ENCODE measurements at regions not wholly inside any gene's neighbourhood (a gene's known extent, or its start where the extent isn't known, plus 50 kb on each side); places are given as distances from the start of the nearest gene placed in this dataset.
A peak's percentile ranks its signal among the peaks of the same experiment; 100 is the strongest.

DNA sequence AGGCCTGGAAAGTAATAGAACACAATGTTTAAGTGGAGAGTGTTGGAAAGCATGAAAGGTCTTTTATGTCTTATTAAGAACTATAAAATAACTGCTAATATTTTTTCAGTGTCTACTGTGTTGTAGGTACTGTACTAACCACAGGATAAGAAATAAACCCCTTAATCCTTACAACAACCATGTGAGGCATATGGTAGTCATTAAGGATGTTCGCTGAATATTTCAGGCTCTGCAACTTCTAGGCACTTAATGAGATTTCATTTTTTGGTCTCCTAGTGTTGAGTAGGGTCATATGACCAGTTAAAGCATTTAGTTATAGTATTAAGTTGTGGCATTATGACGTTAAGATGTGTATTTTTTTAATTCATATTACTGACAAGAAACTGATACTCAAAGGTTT lies 346.6 kb upstream of the KCNH7 start:
- no peak overlapping the region for H2AFZ ChIP-seq (ENCODE audit: low read length)
- TF ChIP-seq, protein P1, sequence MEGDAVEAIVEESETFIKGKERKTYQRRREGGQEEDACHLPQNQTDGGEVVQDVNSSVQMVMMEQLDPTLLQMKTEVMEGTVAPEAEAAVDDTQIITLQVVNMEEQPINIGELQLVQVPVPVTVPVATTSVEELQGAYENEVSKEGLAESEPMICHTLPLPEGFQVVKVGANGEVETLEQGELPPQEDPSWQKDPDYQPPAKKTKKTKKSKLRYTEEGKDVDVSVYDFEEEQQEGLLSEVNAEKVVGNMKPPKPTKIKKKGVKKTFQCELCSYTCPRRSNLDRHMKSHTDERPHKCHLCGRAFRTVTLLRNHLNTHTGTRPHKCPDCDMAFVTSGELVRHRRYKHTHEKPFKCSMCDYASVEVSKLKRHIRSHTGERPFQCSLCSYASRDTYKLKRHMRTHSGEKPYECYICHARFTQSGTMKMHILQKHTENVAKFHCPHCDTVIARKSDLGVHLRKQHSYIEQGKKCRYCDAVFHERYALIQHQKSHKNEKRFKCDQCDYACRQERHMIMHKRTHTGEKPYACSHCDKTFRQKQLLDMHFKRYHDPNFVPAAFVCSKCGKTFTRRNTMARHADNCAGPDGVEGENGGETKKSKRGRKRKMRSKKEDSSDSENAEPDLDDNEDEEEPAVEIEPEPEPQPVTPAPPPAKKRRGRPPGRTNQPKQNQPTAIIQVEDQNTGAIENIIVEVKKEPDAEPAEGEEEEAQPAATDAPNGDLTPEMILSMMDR (conservative IDR thresholded peaks at IDR 0.05; ENCODE audit: low read length) = no peak
- no peak for TF ChIP-seq EZH2phosphoT487 (IDR thresholded peaks at IDR 0.05; ENCODE audit: borderline replicate concordance)

DNA sequence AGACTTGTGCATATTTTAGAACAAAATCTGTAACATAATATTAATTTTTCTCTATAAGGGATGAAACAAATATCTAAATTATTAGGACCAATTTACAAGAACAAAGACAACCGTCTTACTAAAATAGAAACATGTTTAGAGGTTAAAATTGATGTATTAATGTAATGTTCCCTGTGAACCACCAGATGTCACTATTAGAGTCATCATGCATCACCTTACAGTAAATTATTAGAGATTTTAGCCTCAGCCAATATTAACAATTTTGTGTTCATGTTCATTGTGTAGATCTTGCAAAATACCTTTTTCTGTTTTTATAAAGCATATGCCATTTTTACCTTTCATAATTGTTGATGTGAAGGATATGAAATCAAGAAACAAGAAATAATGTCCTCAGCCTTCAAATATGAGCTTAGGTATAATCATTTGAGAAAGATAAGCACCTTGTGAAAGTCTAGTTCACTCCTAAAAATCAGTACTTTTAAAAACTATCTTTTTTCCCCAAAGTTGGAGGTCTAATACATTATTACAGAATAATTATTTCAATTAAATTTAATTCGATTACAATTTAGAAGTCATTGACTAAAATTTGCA lies 344.3 kb upstream of the KCNH7 start:
- Histone ChIP-seq H3K9me3 (ENCODE audit: insufficient read depth, low read depth, low read length) (no peaks in the 10 kb centered on the region), H4K20me1 (ENCODE audit: insufficient read depth, low read length, poor library complexity, severe bottlenecking) (no peaks in the 10 kb centered on the region), H3K9ac (ENCODE audit: low read depth, low read length, poor library complexity, severe bottlenecking) (no peak overlapping the region), H2AFZ (ENCODE audit: low read length) (no peak overlapping the region), H3K4me2 (ENCODE audit: low read depth, low read length, poor library complexity, severe bottlenecking) (no peak overlapping the region), H3F3A (ENCODE audit: low read depth) (no peaks in the 10 kb centered on the region), H3K79me2 (ENCODE audit: insufficient read depth, low read length) (no peaks in the 10 kb centered on the region), H3K9me2 (replicated peaks; ENCODE audit: low read depth, low read length) (no peaks in the 10 kb centered on the region), H3K4me1 (ENCODE audit: insufficient read depth, low read length, poor library complexity, severe bottlenecking) (no peaks in the 10 kb centered on the region), H3K36me3 (ENCODE audit: insufficient read depth, low read length) (no peaks in the 10 kb centered on the region), H3K27me3 (ENCODE audit: insufficient read depth, low read length, poor library complexity, severe bottlenecking) (no peaks in the 10 kb centered on the region), H3K4me3 (ENCODE audit: low read length, poor library complexity, severe bottlenecking) (no peak overlapping the region)
- no peak for TF ChIP-seq EZH2phosphoT487 (IDR thresholded peaks at IDR 0.05; ENCODE audit: borderline replicate concordance)
- TF ChIP-seq, protein P1 (conservative IDR thresholded peaks at IDR 0.05; ENCODE audit: low read length) = peak; percentile 74

More for the DNA sequence above, 346.6 kb upstream of the KCNH7 start:
- Histone ChIP-seq H3K9me2 (replicated peaks; ENCODE audit: low read depth, low read length) (no peaks in the 10 kb centered on the region), H3K4me1 (ENCODE audit: insufficient read depth, low read length, poor library complexity, severe bottlenecking) (no peaks in the 10 kb centered on the region), H3K9me3 (ENCODE audit: insufficient read depth, low read depth, low read length) (no peaks in the 10 kb centered on the region), H3K36me3 (ENCODE audit: insufficient read depth, low read length) (no peaks in the 10 kb centered on the region), H4K20me1 (ENCODE audit: insufficient read depth, low read length, poor library complexity, severe bottlenecking) (no peaks in the 10 kb centered on the region), H3K4me2 (ENCODE audit: low read depth, low read length, poor library complexity, severe bottlenecking) (no peak overlapping the region), H3K9ac (ENCODE audit: low read depth, low read length, poor library complexity, severe bottlenecking) (no peak overlapping the region), H3K4me3 (ENCODE audit: low read length, poor library complexity, severe bottlenecking) (no peak overlapping the region), H3F3A (ENCODE audit: low read depth) (no peaks in the 10 kb centered on the region), H3K79me2 (ENCODE audit: insufficient read depth, low read length) (no peaks in the 10 kb centered on the region), H3K27me3 (ENCODE audit: insufficient read depth, low read length, poor library complexity, severe bottlenecking) (no peaks in the 10 kb centered on the region)

DNA sequence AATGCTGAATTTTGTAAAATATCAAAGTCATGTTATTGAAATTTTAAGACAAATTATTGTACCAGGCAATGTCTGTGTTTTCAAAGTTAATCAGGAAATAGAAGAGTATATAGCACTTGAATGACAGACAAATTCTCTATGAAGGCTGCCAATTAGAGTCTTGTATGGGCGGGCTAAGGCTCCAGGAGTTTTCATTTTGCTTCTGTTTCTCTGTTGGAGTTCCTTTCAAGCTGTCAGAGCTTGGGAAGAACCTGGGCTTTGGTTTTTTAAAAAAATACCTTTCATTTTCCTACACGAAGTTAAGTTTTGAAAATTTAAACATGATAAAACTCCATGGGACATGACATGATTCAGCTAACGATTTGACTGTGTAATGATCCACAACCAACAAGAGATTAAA lies 339.0 kb upstream of the KCNH7 start:
- Histone ChIP-seq H4K20me1 (ENCODE audit: insufficient read depth, low read length, poor library complexity, severe bottlenecking) (no peaks in the 10 kb centered on the region), H3F3A (ENCODE audit: low read depth) (no peaks in the 10 kb centered on the region), H3K4me1 (ENCODE audit: insufficient read depth, low read length, poor library complexity, severe bottlenecking) (no peaks in the 10 kb centered on the region), H3K4me2 (ENCODE audit: low read depth, low read length, poor library complexity, severe bottlenecking) (no peak overlapping the region), H3K9me2 (replicated peaks; ENCODE audit: low read depth, low read length) (no peaks in the 10 kb centered on the region), H3K79me2 (ENCODE audit: insufficient read depth, low read length) (no peaks in the 10 kb centered on the region), H3K9me3 (ENCODE audit: insufficient read depth, low read depth, low read length) (no peaks in the 10 kb centered on the region), H3K27me3 (ENCODE audit: insufficient read depth, low read length, poor library complexity, severe bottlenecking) (no peaks in the 10 kb centered on the region), H2AFZ (ENCODE audit: low read length) (0 out of 2 replicates have a peak overlapping the region, but pooled peaks have one; percentile 26), H3K9ac (ENCODE audit: low read depth, low read length, poor library complexity, severe bottlenecking) (no peak overlapping the region), H3K36me3 (ENCODE audit: insufficient read depth, low read length) (no peaks in the 10 kb centered on the region), H3K4me3 (ENCODE audit: low read length, poor library complexity, severe bottlenecking) (no peak overlapping the region)
- TF ChIP-seq, protein P1 (conservative IDR thresholded peaks at IDR 0.05; ENCODE audit: low read length) = no peak
- no peak for TF ChIP-seq EZH2phosphoT487 (IDR thresholded peaks at IDR 0.05; ENCODE audit: borderline replicate concordance)
